Panc1 (cell line): ENCODE measurements at regions not wholly inside any gene's neighbourhood (a gene's known extent, or its start where the extent isn't known, plus 50 kb on each side); places are given as distances from the start of the nearest gene placed in this dataset.
"Not testable (repeated sequence)": the region's sequence is repeated elsewhere in the genome, so short reads cannot be mapped to it uniquely, and the experiment has no call there.

Experiments used
- ATAC-seq: fragments of 200-7000 bp; cut with Tn5 transposase; 2 replicates; pipeline ENCODE4 v1.9.1; 2020; ENCODE audit warnings: mild to moderate bottlenecking, moderate library complexity
- BruUV-seq: library from RNA; stranded (reverse); fragments of 400-500 nt; replicated peaks from 2 replicates; lab custom pipeline; 2021; lab: Mats Ljungman, UMichigan
- CTCF ChIA-PET: fragments of 300-600 bp; sonication (Branson Sonifier 250); formaldehyde crosslinking; loops from one replicate; lab custom pipeline; 2022; ENCODE audit warnings: antibody characterized with exemption; lab: Charles Lee
- POLR2A ChIA-PET: fragments of 300-600 bp; sonication (Branson Sonifier 250); formaldehyde crosslinking; loops from one replicate; lab custom pipeline; 2022; ENCODE audit warnings: antibody characterized with exemption; lab: Charles Lee
- DNase-seq: peaks from one replicate; pipeline ENCODE4 v3.0.0-alpha.2; 2010; ENCODE audit warnings: low read depth, low spot score
- H3K27ac ChIP-seq: 2 replicates; pipeline ENCODE4 v1.5.1; 2011; ENCODE audit warnings: mild to moderate bottlenecking, low read length, inconsistent platforms
- H3K27me3 ChIP-seq: fragments of 200-500 bp; sonication (Bioruptor generic); 2 replicates; pipeline ENCODE4 v1.6.0; 2014; ENCODE audit warnings: low read length, inconsistent platforms; ENCODE audit not compliant: control insufficient read depth, insufficient read depth
- H3K36me3 ChIP-seq: fragments of 200-500 bp; sonication (Bioruptor generic); 2 replicates; pipeline ENCODE4 v1.5.1; 2014; ENCODE audit warnings: inconsistent platforms, mild to moderate bottlenecking, low read length, moderate library complexity; ENCODE audit not compliant: control insufficient read depth, insufficient read depth
- H3K4me1 ChIP-seq: 2 replicates; pipeline ENCODE4 v1.5.1; 2011; ENCODE audit warnings: inconsistent platforms, mild to moderate bottlenecking, low read length, moderate library complexity; ENCODE audit not compliant: control insufficient read depth, insufficient read depth
- H3K4me3 ChIP-seq, 2 experiments: 2 replicates each; pipeline ENCODE4 v1.5.1; 2011 to 2012; ENCODE audit warnings: low read depth in 2 of 2, low read length in 2 of 2, mild to moderate bottlenecking in 2 of 2, inconsistent platforms in 1 of 2, moderate library complexity in 1 of 2
- H3K9me3 ChIP-seq: fragments of 200-500 bp; sonication (Bioruptor generic); 2 replicates; pipeline ENCODE4 v1.5.1; 2014; ENCODE audit warnings: low read depth, mild to moderate bottlenecking, inconsistent platforms, low read length, moderate library complexity; ENCODE audit not compliant: control insufficient read depth, insufficient read depth
- CTCF ChIP-seq: fragments of 450-650 bp; IDR thresholded peaks from 2 replicates; pipeline ENCODE4 v1.5.1; 2017; ENCODE audit warnings: mild to moderate bottlenecking
- POLR2AphosphoS5 ChIP-seq: IDR thresholded peaks from 2 replicates; pipeline ENCODE4 v1.6.1; 2012; ENCODE audit warnings: mild to moderate bottlenecking, low read depth, low read length, moderate library complexity
- REST ChIP-seq, 2 experiments: IDR thresholded peaks; 2 replicates each; pipeline ENCODE4 v1.6.1; 2011 to 2012; ENCODE audit warnings: low read depth in 2 of 2, control low read depth in 1 of 2, low read length in 1 of 2, mild to moderate bottlenecking in 1 of 2, moderate library complexity in 1 of 2; ENCODE audit not compliant: insufficient read depth in 1 of 2
- SIN3A ChIP-seq: IDR thresholded peaks from 2 replicates; pipeline ENCODE4 v1.6.1; 2012; ENCODE audit warnings: low read depth, mild to moderate bottlenecking, low read length, moderate library complexity, borderline replicate concordance; ENCODE audit not compliant: insufficient read depth
- TCF7L2 ChIP-seq: IDR thresholded peaks from 2 replicates; pipeline ENCODE4 v1.6.1; 2011; ENCODE audit warnings: mild to moderate bottlenecking, low read depth, low read length, inconsistent platforms
- in situ Hi-C: cut with HindIII; loops from 2 replicates; pipeline ENCODE4 v1.10.0; 2016; ENCODE audit warnings: low sequenced_read_pairs, low pct_unique_long_range_greater_than_20kb
- intact Hi-C: fragments of 100-400 bp; cut with micrococcal nuclease; formaldehyde crosslinking; loops from one replicate; pipeline ENCODE4 v1.10.0; 2022; ENCODE audit not compliant: unreplicated experiment

GRCh38 chrX:13482746-13483541 lies 86.5 kb upstream of the EGFL6 start:
- POLR2A ChIA-PET, result no interaction called here
- BruUV-seq, result no TSS peak
- TF ChIP-seq TCF7L2 (no peak), POLR2AphosphoS5 (no peak), SIN3A (no peak), REST (IDR thresholded peaks at IDR 0.05; ENCODE audit: insufficient read depth in 1 of 2, low read depth in 2 of 2, low read length in 1 of 2) (no peak), CTCF (no peak)
- in situ Hi-C loops, result no loop called here
- ATAC-seq (no peak), DNase-seq (no peak)
- no peaks in the 10 kb centered on the region for H3K27me3 ChIP-seq
- H3K9me3 ChIP-seq, result no peaks in the 10 kb centered on the region
- CTCF ChIA-PET, result no interaction called here
- intact Hi-C loops, result loop anchor here (10.0 kb wide), 1 partner anchor 508 kb away; the partner anchor contains the start of gene TMSB4X
- peaks cover 3% of the 10 kb centered on the region; the same call in 1 of the 2 replicates for H3K4me1 ChIP-seq
- no peak overlapping the region for H3K27ac ChIP-seq
- H3K4me3 ChIP-seq, result no peak overlapping the region
- H3K36me3 ChIP-seq, result no peaks in the 10 kb centered on the region

GRCh38 chrX:13480780-13481179 lies 88.6 kb upstream of the EGFL6 start:
- in situ Hi-C loops, CTCF ChIA-PET, H3K27me3 ChIP-seq, H3K9me3 ChIP-seq, H3K36me3 ChIP-seq, BruUV-seq, H3K4me3 ChIP-seq, DNase-seq, H3K27ac ChIP-seq, ATAC-seq, H3K4me1 ChIP-seq: not testable (repeated sequence)
- intact Hi-C loops, result loop anchor here (10.0 kb wide), 1 partner anchor 506 kb away; the partner anchor contains the start of gene TMSB4X
- POLR2A ChIA-PET, result interaction anchor here (0.6 kb wide), 1 partner anchor 11 kb away, joined by 3 read pairs; no protein-coding TSS in a partner anchor

GRCh38 chrX:13479452-13479813 lies 90.0 kb upstream of the EGFL6 start:
- H3K4me1 ChIP-seq, result no peaks in the 10 kb centered on the region
- intact Hi-C loops (no loop called here), in situ Hi-C loops (no loop called here)
- H3K27ac ChIP-seq, result no peak overlapping the region
- ATAC-seq (no peak), DNase-seq (no peak)
- CTCF ChIA-PET, result no interaction called here
- H3K27me3 ChIP-seq, result no peaks in the 10 kb centered on the region
- POLR2A ChIA-PET, result no interaction called here
- TF ChIP-seq REST (IDR thresholded peaks at IDR 0.05; ENCODE audit: insufficient read depth in 1 of 2, low read depth in 2 of 2, low read length in 1 of 2), result no peak
- TF ChIP-seq SIN3A, result no peak
- no peak for TF ChIP-seq TCF7L2
- no peak for TF ChIP-seq POLR2AphosphoS5
- TF ChIP-seq CTCF, result no peak
- no peaks in the 10 kb centered on the region for H3K36me3 ChIP-seq
- H3K4me3 ChIP-seq, result no peak overlapping the region
- BruUV-seq, result no TSS peak
- no peaks in the 10 kb centered on the region for H3K9me3 ChIP-seq
